CD4-positive, alpha-beta T cell treated with Interleukin-1 beta for 1 hour (primary cell): ENCODE measurements at regions not wholly inside any gene's neighbourhood (a gene's known extent, or its start where the extent isn't known, plus 50 kb on each side); places are given as distances from the start of the nearest gene placed in this dataset.
"Not testable (repeated sequence)": the region's sequence is repeated elsewhere in the genome, so short reads cannot be mapped to it uniquely, and the experiment has no call there.

Experiments used
- DNase-seq, 2 donors: peaks; one replicate each; pipeline ENCODE4 v3.0.0-alpha.2; 2020 to 2022

DNA sequence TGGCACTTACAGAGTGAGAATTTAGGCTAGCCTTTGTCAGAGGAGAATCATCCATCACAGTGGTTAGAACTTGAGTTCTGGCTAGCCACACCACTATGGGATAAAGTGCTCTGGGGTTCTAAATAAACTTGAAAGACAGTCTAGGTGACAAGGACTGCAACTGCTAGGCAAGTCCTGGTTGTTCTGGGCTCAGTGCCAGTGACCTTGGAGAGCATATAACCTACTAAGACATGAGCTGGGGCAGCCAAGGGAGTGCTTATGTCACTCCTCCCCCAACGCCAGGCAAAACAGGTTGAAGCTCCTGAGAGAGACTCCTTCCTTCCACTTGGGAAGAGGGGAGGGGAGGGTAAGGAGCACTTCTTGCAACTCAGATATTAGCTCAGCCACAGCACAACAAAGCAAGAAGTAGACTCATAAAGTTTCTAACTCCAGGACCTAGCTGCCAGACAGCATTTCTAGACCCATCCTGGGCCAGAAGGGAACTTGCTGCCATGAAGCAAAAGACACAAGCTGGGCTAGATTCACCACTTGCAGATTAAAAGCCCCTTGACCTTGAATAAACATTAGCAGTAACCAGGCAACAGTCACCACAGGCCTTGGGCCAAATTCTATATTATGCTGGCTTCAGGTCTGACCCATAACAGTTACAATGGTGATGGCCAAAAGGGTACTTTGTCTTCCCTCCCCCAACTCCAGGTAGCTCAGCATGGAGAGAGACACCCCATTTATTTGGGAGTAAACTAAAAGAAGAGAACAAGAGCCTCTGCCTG, 963.7 kb downstream of the PLOD2 start:
- no peak for DNase-seq

DNA sequence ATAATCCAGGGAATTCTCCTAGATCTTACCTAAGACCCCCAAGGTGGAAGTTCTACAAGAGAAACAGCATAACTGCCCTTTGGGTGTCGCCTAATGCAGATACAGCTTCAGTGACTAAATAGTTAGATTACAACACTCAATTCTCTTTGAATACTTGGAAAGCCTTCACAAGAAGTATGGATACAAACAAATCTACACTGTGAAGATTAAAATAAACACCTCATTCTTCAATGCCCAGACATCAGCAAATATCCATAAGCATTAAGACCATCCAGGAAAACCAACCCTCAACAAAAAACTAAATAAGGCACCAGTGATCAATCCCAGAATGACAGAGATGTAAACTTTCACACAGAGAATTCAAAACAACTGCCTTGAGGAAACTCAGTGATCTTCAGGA, 963.2 kb downstream of the PLOD2 start:
- DNase-seq = no peak

DNA sequence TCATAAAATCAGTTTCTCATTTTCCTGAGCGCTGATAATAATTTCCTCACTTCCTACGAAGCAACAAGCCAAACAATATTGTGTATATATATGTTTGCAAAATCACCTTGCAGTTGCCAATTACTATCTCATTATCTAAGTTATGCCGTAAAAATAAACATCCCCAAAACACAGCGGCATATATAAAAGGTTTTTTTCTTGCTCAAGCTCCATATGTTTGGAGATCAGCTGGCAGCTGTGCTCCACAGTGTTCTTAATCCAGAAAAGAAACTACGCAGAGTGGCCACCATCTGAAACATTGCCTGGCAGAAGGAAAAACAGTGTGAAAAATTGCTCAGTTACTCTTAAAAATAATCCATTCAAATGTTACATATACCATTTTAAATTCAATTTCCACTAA, 951.4 kb downstream of the PLOD2 start:
- no peak for DNase-seq

DNA sequence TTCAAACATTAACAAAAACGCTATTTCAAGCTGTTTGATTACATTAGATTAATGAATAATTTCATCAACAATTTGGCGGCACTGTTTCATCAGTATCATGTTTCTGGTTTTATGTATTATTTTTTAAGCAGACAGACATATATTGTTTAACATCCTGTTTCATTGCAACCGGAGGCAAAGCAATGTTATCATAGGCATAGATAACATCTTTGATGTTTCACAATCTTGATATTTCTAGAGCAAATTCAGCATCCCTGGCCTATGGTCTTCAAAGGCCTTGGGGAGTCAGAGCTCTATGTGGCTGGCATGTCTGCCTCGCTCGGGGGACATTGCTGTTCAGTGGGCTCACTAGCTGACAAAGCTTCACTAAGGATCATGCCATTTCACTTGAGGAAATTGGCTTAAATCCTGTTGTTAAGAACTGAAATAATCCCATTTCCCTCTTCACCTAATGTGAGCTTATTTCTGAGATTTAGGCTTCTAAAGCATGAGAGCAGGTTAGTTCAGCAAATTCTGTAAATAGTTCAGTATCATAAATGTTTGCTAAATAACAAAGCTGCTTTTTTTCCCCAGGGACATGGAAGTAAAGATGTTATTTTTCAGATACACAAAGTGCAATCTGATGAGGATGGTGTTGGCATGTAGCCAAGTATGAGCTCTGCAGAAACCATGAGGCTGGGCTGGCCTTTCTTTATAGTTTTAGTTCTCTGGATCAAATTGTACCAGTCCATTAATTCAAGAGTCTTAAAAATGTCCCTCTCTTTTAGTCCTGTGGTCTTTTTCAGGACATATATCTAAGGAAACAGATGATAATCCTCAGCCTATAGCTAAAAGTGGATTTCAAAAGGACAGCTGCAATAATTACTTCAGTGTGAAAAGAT, 941.4 kb downstream of the PLOD2 start:
- no peak for DNase-seq

DNA sequence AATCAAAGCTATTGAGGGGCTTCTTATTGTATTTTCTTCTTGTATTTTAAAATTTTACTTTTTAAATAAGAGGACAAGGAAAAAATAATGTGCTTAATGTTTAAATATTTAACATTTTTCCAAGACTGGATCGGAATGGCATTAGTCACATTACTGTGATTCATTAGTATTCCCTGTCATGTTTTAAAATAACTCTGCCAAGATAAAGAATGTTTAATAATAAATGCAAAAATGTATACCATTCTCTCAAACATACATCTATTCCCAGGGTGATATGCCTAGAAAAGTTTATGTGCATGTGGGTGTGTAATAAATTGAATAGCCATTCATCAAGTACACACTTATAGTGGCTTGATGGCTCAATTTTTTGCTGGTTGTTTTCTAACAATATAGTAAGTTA, 936.1 kb downstream of the PLOD2 start:
- no peak for DNase-seq

DNA sequence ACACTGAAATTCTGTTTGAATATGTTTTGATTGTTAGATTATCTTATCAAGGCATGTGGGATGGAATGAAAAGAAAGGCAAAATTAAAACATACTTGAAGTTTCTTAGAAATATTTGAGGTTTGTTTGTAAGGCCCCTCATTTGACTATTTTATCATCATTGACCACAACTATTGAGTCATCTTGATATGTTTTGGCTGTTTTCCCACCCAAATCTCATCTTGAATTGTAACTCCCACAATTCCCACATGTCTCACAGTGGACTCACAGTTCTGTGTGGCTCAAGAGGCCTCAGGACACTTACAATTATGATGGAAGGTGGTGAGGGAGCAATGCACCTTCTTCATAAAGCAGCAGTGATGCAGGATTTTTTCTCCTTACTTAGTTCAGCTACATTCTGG, 917.1 kb downstream of the PLOD2 start:
- no peak for DNase-seq

DNA sequence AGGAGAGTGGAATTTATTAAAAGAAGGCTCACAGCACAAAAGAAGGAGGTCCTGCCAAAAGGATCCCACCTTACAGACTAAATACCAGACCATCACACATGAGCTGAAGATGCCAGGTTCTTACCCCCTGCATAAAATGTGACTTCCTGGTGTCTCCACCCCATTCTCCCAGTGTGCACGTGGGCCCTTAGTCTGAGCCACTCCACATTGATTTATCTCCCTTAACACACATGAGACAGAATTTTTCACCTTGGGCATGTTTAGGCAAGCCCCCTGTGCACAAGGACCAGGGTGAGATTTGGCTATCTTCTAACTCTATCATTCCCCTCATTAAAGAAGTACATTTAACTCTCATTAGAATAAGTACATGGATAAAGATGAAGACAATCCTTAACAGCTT, 916.7 kb downstream of the PLOD2 start:
- no peak for DNase-seq

DNA sequence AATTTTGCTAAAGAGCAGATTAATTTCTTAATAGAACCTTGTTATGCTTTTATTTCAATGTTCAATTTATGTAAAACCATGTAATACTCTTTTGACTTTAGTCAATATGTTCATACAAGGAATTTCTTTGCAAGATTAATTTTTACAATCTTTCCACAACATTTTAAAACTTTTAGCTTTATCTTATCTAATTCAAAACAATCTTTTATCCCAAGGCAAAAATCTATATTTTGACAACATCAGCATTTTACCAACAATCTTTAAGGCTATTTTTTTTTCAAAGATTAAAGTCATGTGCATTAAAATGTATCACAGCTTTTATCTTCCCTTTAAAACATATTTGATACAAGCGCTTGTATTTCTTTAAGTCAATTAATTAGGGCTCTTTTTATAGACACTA, 914.7 kb downstream of the PLOD2 start:
- DNase-seq = no peak

DNA sequence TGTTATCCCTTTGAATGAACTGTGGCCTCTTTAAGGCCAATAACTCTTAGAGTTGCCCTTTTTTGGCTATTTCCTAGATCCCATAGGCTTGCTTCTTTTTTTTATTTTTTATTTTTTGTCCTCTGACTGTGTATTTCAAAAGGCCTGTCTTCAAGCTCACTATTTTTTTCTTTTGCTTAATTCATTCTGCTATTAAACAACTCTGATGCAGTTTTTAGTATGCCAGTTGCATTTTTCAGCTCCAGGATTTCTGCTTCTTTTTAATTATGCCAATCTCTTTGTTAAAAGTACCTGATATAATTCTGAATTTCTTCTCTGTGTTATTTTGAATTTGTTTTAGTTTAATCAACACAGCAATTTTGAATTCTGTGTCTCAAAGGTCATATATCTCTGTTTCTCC, 912.1 kb downstream of the PLOD2 start:
- DNase-seq = no peak

DNA sequence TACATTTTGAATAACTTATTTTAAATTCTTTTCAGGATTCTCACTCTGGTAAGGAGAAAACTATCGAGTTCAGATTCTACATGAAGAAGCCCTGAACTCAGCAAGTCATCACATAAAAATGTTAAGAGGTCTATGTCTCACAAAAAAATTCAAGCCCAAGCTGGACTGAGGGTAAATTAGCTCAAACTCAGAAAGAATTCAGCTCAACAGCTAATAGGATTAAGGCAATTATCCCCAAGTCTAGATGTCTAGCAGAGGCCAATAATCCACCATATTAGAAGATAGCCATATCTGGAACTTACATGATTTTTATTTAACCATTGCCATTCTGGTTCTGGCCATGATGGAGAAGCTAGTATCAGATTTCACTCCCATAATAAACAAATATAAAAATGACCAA, 909.7 kb downstream of the PLOD2 start:
- no peak for DNase-seq

DNA sequence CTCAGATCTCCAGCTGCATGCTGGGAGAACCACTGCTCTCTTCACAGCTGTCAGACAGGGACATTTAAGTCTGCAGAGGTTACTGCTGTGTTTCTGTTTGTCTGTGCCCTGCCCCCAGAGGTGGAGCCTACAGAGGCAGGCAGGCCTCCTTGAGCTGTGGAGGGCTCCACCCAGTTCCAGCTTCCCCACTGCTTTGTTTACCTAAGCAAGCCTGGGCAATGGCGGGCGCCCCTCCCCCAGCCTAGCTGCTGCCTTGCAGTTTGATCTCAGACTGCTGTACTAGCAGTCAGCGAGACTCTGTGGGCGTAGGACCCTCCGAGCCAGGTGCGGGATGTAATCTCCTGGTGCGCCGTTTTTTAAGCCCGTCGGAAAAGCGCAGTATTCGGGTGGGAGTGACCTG, 903.0 kb downstream of the PLOD2 start:
- not testable (repeated sequence) for DNase-seq

DNA sequence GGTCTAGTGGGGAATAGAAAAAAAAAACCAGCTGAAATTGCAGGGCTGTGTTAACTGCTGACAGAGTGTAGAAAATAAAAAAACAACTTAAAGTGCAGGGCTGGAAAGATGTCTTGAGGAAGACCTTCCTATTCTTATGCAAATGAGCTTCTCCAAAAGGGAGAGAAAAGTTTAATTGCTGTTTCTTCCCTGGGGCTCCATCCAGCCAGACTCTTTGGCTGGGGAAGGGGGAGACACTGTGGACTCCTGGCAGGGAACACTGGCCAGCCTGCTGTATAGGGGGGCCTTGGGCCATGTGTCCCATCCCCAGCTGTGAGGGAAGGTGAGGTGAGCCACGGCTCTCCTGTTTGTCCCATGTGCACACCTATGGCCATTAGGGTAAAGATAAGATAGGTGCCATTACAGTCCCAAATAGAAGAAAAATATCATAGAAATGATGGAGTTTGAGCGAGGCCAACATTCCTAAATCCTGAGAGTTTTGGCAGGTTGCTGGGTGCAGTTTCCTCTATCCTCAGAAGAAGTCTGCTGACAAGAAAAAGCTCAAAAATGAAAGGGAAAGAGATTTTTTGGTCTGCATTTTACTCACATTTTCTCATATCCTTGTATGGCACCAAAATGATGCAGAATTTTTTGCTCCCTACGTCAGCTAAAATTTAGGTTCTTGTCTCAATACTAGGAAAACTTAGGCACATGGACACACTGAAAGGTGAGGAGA, 901.7 kb downstream of the PLOD2 start:
- no peak for DNase-seq

DNA sequence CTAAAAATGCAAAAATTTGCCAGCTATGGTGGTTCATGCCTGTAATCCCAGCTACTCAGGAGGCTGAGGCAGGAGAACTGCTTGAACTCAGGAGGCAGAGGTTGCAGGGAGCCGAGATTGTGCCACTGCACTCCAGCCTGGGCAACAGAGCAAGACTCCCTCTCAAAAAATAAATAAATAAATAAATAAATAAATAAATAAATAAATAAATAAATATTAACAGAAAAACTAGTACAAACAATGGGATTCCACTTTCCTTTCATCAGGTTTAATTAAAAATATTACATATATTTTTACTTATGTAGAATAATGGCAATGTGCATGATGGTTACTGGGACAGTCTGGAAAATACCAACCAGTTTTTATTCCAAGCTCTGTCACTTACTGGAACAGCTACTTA, 897.5 kb downstream of the PLOD2 start:
- not testable (repeated sequence) for DNase-seq

DNA sequence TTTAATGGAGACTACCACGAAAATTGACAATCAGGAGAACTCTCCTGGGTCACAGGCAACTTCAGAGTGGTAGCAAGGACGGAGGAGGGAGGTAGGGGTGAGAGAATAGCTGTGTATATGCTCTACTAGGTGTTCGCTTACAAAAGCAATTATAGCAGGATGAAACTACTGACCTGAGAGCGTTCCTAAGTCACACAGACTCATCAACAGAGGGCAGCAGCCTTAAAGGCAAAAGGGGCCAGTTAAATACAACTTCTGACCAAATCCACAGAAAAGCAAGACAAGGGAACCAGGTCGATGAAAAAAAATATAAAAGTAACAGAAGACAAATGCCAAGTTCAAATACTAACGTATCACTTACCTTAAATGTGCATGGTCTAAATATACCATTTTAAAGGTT, 894.6 kb downstream of the PLOD2 start:
- no peak for DNase-seq

DNA sequence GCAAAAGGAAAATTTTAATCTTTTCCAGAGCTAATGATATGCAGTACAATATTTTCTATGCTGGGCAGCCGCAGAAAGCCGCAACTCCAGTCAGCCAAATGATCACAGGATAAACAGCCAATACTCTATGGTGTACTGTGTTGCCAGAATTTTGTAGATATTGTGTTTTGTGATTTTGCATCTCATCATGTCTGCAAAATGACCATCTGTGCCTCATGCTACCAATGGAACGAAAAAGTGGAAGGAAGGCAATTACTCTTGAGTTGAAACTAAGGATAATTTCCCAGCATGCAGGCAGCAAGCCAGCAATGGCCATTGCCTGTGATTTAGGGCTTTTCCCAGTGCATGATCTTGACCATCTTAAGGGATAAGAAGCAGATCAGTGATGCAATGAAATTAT, 891.9 kb downstream of the PLOD2 start:
- DNase-seq = no peak

DNA sequence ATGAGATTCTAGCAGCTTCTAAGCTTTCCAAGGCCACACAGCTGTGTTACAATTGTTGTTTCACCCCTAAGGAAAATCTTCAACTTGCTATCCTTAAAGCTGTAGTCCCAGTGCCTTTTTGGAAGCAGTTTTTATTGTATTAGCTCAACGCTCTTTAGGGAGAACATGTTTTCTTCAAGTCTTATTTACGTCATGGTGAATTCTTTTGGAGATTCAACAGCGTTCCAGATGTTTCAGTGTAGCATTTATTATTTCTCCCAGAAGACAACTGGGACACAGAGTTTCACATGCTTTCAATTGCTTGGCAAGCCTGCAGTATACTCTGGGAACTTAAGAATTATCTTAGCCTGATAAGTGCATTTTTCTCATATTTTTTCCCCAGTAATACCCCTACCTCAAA, 888.3 kb downstream of the PLOD2 start:
- no peak for DNase-seq

DNA sequence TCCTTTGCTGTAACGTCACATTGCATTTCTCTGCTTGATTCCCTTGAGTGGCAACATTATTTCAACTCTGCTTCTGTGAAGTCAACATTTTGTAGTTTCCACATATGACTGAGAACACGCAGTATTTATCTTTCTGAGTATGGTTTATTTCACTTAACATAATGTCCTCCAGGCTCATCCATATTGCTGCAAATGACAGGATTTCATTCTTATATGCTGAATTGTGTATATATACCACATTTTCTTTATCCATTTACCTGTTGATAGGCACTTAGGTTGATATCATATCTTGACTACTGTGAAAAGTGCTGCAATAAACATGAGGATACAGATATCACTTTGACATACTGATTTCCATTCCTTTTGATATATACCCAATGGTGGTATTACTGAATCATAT, 878.5 kb downstream of the PLOD2 start:
- no peak for DNase-seq

DNA sequence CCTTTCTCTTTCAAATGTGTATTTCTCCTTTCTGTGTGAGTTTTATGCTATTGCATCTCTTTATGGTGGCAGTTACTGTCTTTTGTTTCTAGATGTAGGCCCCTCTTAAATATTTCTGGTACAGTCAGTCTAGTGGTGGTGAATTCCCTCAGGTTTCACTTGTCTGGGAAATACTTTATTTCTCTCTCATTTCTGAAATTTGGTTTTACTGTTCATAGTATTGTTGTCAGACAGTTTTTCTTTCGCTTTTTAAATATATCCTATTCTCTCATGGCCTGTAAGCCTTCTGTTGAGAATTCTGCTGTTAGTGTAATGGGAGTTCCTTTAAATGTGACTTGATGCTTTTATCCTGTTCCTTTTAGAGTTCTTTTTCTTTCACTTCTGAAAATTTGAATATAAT, 874.0 kb downstream of the PLOD2 start:
- DNase-seq = no peak

DNA sequence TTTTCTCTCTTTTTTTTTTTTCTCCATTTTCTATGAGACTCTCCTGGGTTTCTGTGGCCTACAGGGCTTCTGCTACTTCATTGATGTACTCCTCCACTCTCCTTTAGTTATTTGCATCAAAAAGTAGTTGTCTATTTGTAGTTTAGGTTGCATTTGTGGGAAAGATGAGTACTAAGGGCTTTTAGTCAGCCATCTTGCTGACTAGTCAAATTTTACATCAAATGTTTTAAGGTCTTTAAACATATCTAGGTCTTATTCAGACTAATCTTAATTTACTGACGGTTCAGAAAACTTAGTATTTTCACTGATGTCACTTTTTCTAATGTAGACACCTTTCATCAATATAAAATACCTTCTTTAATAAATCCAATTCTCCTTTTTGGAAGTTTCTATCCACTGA, 871.0 kb downstream of the PLOD2 start:
- no peak for DNase-seq

DNA sequence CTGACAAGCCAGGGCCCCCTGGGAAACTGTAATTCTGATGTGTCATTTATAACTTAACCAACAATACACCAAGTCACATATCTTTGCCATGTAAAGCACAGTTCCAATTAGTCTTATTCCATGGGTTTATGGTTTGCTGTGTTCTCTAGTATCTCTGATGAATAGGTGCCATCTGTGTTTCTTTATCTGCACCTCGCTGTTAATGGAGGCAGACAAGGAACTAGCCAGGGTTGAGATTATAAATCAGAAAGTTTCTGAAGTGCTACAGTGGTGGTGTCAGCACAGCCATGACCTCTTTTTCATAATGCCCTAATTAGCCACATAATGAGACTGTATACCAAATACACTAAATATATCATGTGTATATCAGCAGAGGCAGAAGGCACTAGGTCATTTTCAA, 866.4 kb downstream of the PLOD2 start:
- no peak for DNase-seq

DNA sequence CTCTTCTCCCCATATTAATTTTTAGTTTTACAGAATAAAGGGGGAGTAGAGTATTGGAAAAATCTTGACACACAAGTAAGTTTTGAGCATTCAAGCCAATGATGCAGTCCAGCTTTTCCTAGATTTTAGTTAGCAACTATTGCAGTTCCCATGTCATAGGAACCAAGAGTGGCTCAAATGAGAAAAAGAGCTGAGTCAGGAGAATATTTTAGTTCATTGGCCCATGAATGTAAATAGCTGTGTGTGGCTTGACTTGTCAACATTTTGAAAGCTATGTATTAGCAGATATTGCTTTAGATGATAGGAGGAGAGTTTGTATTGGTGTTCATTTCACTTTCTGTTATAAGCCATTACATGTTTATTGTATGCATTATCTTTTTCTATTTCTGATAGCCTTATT, 853.7 kb downstream of the PLOD2 start:
- no peak for DNase-seq

DNA sequence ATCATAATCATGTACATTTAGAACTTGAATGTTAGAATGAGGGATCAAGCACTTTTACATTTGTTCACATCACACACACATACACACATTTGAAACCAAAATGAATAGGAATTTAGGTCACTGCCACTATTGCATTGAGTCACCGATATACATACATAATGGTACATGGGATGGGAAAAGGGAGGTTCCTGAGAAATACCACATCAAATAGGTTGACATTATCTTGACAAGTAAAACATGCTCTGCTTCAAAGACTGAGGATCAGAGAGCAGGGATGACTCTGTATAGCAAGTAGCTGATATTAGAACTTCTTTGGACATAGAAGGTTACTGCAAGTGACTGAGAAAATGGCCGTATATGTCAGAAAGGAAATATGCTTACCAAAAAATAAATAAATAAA, 847.2 kb downstream of the PLOD2 start:
- no peak for DNase-seq

DNA sequence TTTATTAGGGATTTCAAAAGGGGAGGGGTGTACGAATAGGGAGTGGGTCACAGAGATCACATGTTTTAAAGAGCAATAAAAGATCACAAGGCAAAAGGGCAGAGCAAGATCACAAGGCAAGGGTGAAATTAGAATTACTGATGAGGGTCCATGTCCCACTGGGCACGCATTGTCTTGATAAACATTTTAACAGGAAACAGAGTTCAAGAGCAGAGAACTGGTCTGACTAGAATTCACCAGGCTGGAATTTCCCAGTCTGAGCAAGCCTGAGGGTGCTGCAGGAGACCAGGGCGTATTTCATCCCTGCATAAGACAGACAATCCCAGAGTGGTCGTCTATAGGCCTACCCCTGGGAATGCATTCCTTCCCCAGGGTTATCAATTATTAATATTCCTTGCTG, 844.7 kb downstream of the PLOD2 start:
- DNase-seq = not testable (repeated sequence)

DNA sequence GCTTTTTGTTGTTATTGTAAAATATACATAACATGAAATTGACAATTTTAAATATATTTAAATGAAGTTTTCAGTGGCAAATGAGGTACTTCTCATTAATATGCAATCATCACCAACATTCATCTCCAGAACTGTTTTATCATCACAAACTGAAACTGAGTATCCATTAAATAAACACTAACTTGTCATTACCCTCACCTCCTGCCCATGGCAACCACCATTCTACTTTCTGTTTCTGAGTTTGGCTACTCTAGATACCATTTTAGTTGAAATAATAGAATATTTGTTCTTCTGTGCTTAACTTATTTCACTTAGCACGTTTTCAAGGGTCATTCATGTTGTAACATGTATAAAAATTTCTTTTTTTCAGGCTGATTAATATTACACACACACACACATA, 834.3 kb downstream of the PLOD2 start:
- DNase-seq = no peak
